Subcutaneous abdominal adipose tissue (tissue), 5 donors: ENCODE measurements at regions not wholly inside any gene's neighbourhood (a gene's known extent, or its start where the extent isn't known, plus 50 kb on each side); places are given as distances from the start of the nearest gene placed in this dataset.

Experiments used
- H3K27ac ChIP-seq: one replicate; pipeline ENCODE4 v1.7.0; 2013; ENCODE audit warnings: low read depth, mild to moderate bottlenecking, inconsistent platforms, low read length, moderate library complexity
- H3K27me3 ChIP-seq, 5 donors: one replicate each; pipeline ENCODE4 v1.7.0; 2013; ENCODE audit warnings: low read length in 5 of 5, inconsistent platforms in 1 of 5; ENCODE audit not compliant: control insufficient read depth in 5 of 5, insufficient read depth in 4 of 5
- H3K36me3 ChIP-seq, 5 donors: one replicate each; pipeline ENCODE4 v1.7.0; 2013; ENCODE audit warnings: low read length in 5 of 5; ENCODE audit not compliant: control insufficient read depth in 5 of 5, insufficient read depth in 5 of 5
- H3K4me1 ChIP-seq, 5 donors: one replicate each; pipeline ENCODE4 v1.7.0; 2013; ENCODE audit warnings: low read length in 5 of 5, mild to moderate bottlenecking in 3 of 5, moderate library complexity in 1 of 5; ENCODE audit not compliant: control insufficient read depth in 5 of 5, insufficient read depth in 5 of 5
- H3K4me3 ChIP-seq, 5 donors: one replicate each; pipeline ENCODE4 v1.7.0; 2013; ENCODE audit warnings: low read length in 5 of 5, low read depth in 1 of 5
- H3K9ac ChIP-seq, 5 donors: one replicate each; pipeline ENCODE4 v1.7.0; 2013; ENCODE audit warnings: low read length in 5 of 5, mild to moderate bottlenecking in 4 of 5, moderate library complexity in 3 of 5
- H3K9me3 ChIP-seq, 5 donors: one replicate each; pipeline ENCODE4 v1.7.0; 2013; ENCODE audit warnings: low read length in 5 of 5; ENCODE audit not compliant: control insufficient read depth in 5 of 5
- donor health status: healthy.
- donor health status: healthy.
- donor health status: healthy.
- donor health status: healthy.
- donor health status: healthy.

GRCh38 chr4:184531008-184531407 lies 56.7 kb upstream of the IRF2 start:
- Histone ChIP-seq H3K9me3 (no peaks in the 10 kb centered on the region), H3K27me3 (no peaks in the 10 kb centered on the region), H3K4me3 (no peak overlapping the region), H3K36me3 (no peaks in the 10 kb centered on the region), H3K27ac (no peak overlapping the region), H3K4me1 (peaks cover 0 to 20% (median 7%) of the 10 kb centered on the region in 5 donors), H3K9ac (no peak overlapping the region)

- Histone ChIP-seq H3K36me3 (no peaks in the 10 kb centered on the region), H3K9ac (no peak overlapping the region), H3K27me3 (no peaks in the 10 kb centered on the region), H3K4me1 (peaks cover 0 to 6% (median under 1%) of the 10 kb centered on the region in 5 donors), H3K9me3 (no peaks in the 10 kb centered on the region), H3K27ac (no peak overlapping the region), H3K4me3 (no peak overlapping the region)
Measured at GRCh38 chr4:184529283-184529682, 54.9 kb upstream of the IRF2 start.

GRCh38 chr4:184528713-184529112 lies 54.4 kb upstream of the IRF2 start:
- Histone ChIP-seq H3K4me1 (peaks cover 0 to 6% (median 0%) of the 10 kb centered on the region in 5 donors), H3K27me3 (no peaks in the 10 kb centered on the region), H3K4me3 (no peak overlapping the region), H3K36me3 (no peaks in the 10 kb centered on the region), H3K27ac (no peak overlapping the region), H3K9me3 (no peaks in the 10 kb centered on the region), H3K9ac (no peak overlapping the region)

- Histone ChIP-seq H3K4me3 (no peak overlapping the region), H3K9ac (no peak overlapping the region), H3K27me3 (no peaks in the 10 kb centered on the region), H3K27ac (no peak overlapping the region), H3K9me3 (no peaks in the 10 kb centered on the region), H3K4me1 (peaks cover 0 to 6% (median 0%) of the 10 kb centered on the region in 5 donors), H3K36me3 (no peaks in the 10 kb centered on the region)
Measured at GRCh38 chr4:184528051-184528450, 53.7 kb upstream of the IRF2 start.

GRCh38 chr4:184526228-184526627 lies 51.9 kb upstream of the IRF2 start:
- H3K9me3 ChIP-seq, result no peaks in the 10 kb centered on the region
- H3K36me3 ChIP-seq, result no peaks in the 10 kb centered on the region
- no peaks in the 10 kb centered on the region for H3K27me3 ChIP-seq
- peaks cover 0 to 6% (median 0%) of the 10 kb centered on the region in 5 donors for H3K4me1 ChIP-seq
- no peak overlapping the region for H3K4me3 ChIP-seq
- H3K27ac ChIP-seq, result no peak overlapping the region
- no peak overlapping the region for H3K9ac ChIP-seq
